ENCODE measurements at regions not wholly inside any gene's neighbourhood (a gene's known extent, or its start where the extent isn't known, plus 50 kb on each side); places are given as distances from the start of the nearest gene placed in this dataset.
"Not testable (repeated sequence)": the region's sequence is repeated elsewhere in the genome, so short reads cannot be mapped to it uniquely, and the experiment has no call there.

- Histone ChIP-seq H3K4ac (ENCODE audit: low read depth in 1 of 2, low read length in 2 of 2) (no peak overlapping the region), H3K4me1 (ENCODE audit: control insufficient read depth, insufficient read depth, low read depth, low read length) (no peaks in the 10 kb centered on the region), H3K27ac (ENCODE audit: low read length, poor library complexity, severe bottlenecking) (no peak overlapping the region), H3K79me1 (replicated peaks; ENCODE audit: low read length, poor library complexity, severe bottlenecking) (no peaks in the 10 kb centered on the region), H3K14ac (ENCODE audit: low read length in 2 of 2) (no peak overlapping the region), H3K23ac (ENCODE audit: low read length in 2 of 2) (no peak overlapping the region), H2BK120ac (ENCODE audit: low read depth, low read length) (no peak overlapping the region), H2BK5ac (ENCODE audit: low read depth, low read length, poor library complexity, severe bottlenecking) (no peak overlapping the region), H2AK5ac (ENCODE audit: low read length, severe bottlenecking) (no peak overlapping the region), H2BK15ac (ENCODE audit: low read depth, poor library complexity, severe bottlenecking) (no peak overlapping the region), H4K91ac (ENCODE audit: low read length) (no peak overlapping the region), H3K4me2 (ENCODE audit: low read length, poor library complexity, severe bottlenecking) (no peak overlapping the region), H3K27me3 (ENCODE audit: control insufficient read depth in 1 of 2, insufficient read depth in 1 of 2, low read length in 2 of 2) (no peaks in the 10 kb centered on the region), H3K36me3 (ENCODE audit: control insufficient read depth in 1 of 2, insufficient read depth in 2 of 2, low read depth in 1 of 2, low read length in 2 of 2) (no peaks in the 10 kb centered on the region), H4K8ac (ENCODE audit: low read length) (no peak overlapping the region), H3K9ac (ENCODE audit: low read length) (no peak overlapping the region), H2BK12ac (ENCODE audit: low read length in 2 of 2) (no peak overlapping the region), H2AFZ (ENCODE audit: low read depth, low read length) (no peak overlapping the region), H3K9me3 (ENCODE audit: control insufficient read depth, low read length) (no peaks in the 10 kb centered on the region), H3K18ac (ENCODE audit: low read depth in 1 of 2, low read length in 2 of 2) (no peak overlapping the region), H3K4me3 (ENCODE audit: insufficient read depth in 1 of 2, low read depth in 1 of 2, low read length in 2 of 2) (no peak overlapping the region)
- WGBS = no CpG with 5 or more reads among the region's 2 CpGs
- no peak for DNase-seq
Measured at GRCh38 chr6:78670802-78671201, 196.5 kb upstream of the IRAK1BP1 start.

GRCh38 chr6:78676069-78677007 is 191.0 kb upstream of the IRAK1BP1 start:
- not testable (repeated sequence) for H3K27me3 ChIP-seq (ENCODE audit: control insufficient read depth in 1 of 2, insufficient read depth in 1 of 2, low read length in 2 of 2); H2BK15ac ChIP-seq (ENCODE audit: low read depth, poor library complexity, severe bottlenecking); H3K9ac ChIP-seq (ENCODE audit: low read length); H3K27ac ChIP-seq (ENCODE audit: low read length, poor library complexity, severe bottlenecking); H3K4me3 ChIP-seq (ENCODE audit: insufficient read depth in 1 of 2, low read depth in 1 of 2, low read length in 2 of 2); DNase-seq; H2BK12ac ChIP-seq (ENCODE audit: low read length in 2 of 2); H2AFZ ChIP-seq (ENCODE audit: low read depth, low read length); H2BK5ac ChIP-seq (ENCODE audit: low read depth, low read length, poor library complexity, severe bottlenecking); H3K36me3 ChIP-seq (ENCODE audit: control insufficient read depth in 1 of 2, insufficient read depth in 2 of 2, low read depth in 1 of 2, low read length in 2 of 2); H2BK120ac ChIP-seq (ENCODE audit: low read depth, low read length); H3K23ac ChIP-seq (ENCODE audit: low read length in 2 of 2); H3K4ac ChIP-seq (ENCODE audit: low read depth in 1 of 2, low read length in 2 of 2); H3K18ac ChIP-seq (ENCODE audit: low read depth in 1 of 2, low read length in 2 of 2); H3K79me1 ChIP-seq (replicated peaks; ENCODE audit: low read length, poor library complexity, severe bottlenecking); H4K8ac ChIP-seq (ENCODE audit: low read length); H3K14ac ChIP-seq (ENCODE audit: low read length in 2 of 2); H2AK5ac ChIP-seq (ENCODE audit: low read length, severe bottlenecking); H3K9me3 ChIP-seq (ENCODE audit: control insufficient read depth, low read length); H3K4me2 ChIP-seq (ENCODE audit: low read length, poor library complexity, severe bottlenecking); H4K91ac ChIP-seq (ENCODE audit: low read length); H3K4me1 ChIP-seq (ENCODE audit: control insufficient read depth, insufficient read depth, low read depth, low read length)
- WGBS = 78% methylated on average over 15 of the region's 15 CpGs

- Histone ChIP-seq H3K4me3 (ENCODE audit: insufficient read depth in 1 of 2, low read depth in 1 of 2, low read length in 2 of 2) (no peak overlapping the region), H3K9ac (ENCODE audit: low read length) (no peak overlapping the region), H3K14ac (ENCODE audit: low read length in 2 of 2) (no peak overlapping the region), H3K9me3 (ENCODE audit: control insufficient read depth, low read length) (peaks cover 1% of the 10 kb centered on the region), H2BK12ac (ENCODE audit: low read length in 2 of 2) (no peak overlapping the region), H2AK5ac (ENCODE audit: low read length, severe bottlenecking) (no peak overlapping the region), H2BK5ac (ENCODE audit: low read depth, low read length, poor library complexity, severe bottlenecking) (no peak overlapping the region), H3K79me1 (replicated peaks; ENCODE audit: low read length, poor library complexity, severe bottlenecking) (no peaks in the 10 kb centered on the region), H4K8ac (ENCODE audit: low read length) (no peak overlapping the region), H3K4me1 (ENCODE audit: control insufficient read depth, insufficient read depth, low read depth, low read length) (no peaks in the 10 kb centered on the region), H4K91ac (ENCODE audit: low read length) (no peak overlapping the region), H3K36me3 (ENCODE audit: control insufficient read depth in 1 of 2, insufficient read depth in 2 of 2, low read depth in 1 of 2, low read length in 2 of 2) (no peaks in the 10 kb centered on the region), H3K4ac (ENCODE audit: low read depth in 1 of 2, low read length in 2 of 2) (no peak overlapping the region), H3K23ac (ENCODE audit: low read length in 2 of 2) (no peak overlapping the region), H3K27ac (ENCODE audit: low read length, poor library complexity, severe bottlenecking) (no peak overlapping the region), H3K4me2 (ENCODE audit: low read length, poor library complexity, severe bottlenecking) (no peak overlapping the region), H2BK15ac (ENCODE audit: low read depth, poor library complexity, severe bottlenecking) (no peak overlapping the region), H2AFZ (ENCODE audit: low read depth, low read length) (no peak overlapping the region), H3K18ac (ENCODE audit: low read depth in 1 of 2, low read length in 2 of 2) (no peak overlapping the region), H2BK120ac (ENCODE audit: low read depth, low read length) (no peak overlapping the region), H3K27me3 (ENCODE audit: control insufficient read depth in 1 of 2, insufficient read depth in 1 of 2, low read length in 2 of 2) (no peaks in the 10 kb centered on the region)
- no peak for DNase-seq
Measured at GRCh38 chr6:78688668-78689067, 178.7 kb upstream of the IRAK1BP1 start.

GRCh38 chr6:78693835-78694234 is 173.5 kb upstream of the IRAK1BP1 start:
- Histone ChIP-seq H2BK5ac (ENCODE audit: low read depth, low read length, poor library complexity, severe bottlenecking) (no peak overlapping the region), H3K14ac (ENCODE audit: low read length in 2 of 2) (no peak overlapping the region), H3K4me2 (ENCODE audit: low read length, poor library complexity, severe bottlenecking) (no peak overlapping the region), H3K4ac (ENCODE audit: low read depth in 1 of 2, low read length in 2 of 2) (no peak overlapping the region), H2AFZ (ENCODE audit: low read depth, low read length) (no peak overlapping the region), H3K9me3 (ENCODE audit: control insufficient read depth, low read length) (no peaks in the 10 kb centered on the region), H2AK5ac (ENCODE audit: low read length, severe bottlenecking) (no peak overlapping the region), H3K9ac (ENCODE audit: low read length) (no peak overlapping the region), H2BK120ac (ENCODE audit: low read depth, low read length) (no peak overlapping the region), H3K23ac (ENCODE audit: low read length in 2 of 2) (no peak overlapping the region), H3K4me1 (ENCODE audit: control insufficient read depth, insufficient read depth, low read depth, low read length) (no peaks in the 10 kb centered on the region), H4K91ac (ENCODE audit: low read length) (no peak overlapping the region), H3K27me3 (ENCODE audit: control insufficient read depth in 1 of 2, insufficient read depth in 1 of 2, low read length in 2 of 2) (no peaks in the 10 kb centered on the region), H4K8ac (ENCODE audit: low read length) (no peak overlapping the region), H2BK12ac (ENCODE audit: low read length in 2 of 2) (no peak overlapping the region), H3K4me3 (ENCODE audit: insufficient read depth in 1 of 2, low read depth in 1 of 2, low read length in 2 of 2) (no peak overlapping the region), H3K79me1 (replicated peaks; ENCODE audit: low read length, poor library complexity, severe bottlenecking) (no peaks in the 10 kb centered on the region), H3K27ac (ENCODE audit: low read length, poor library complexity, severe bottlenecking) (no peak overlapping the region), H3K18ac (ENCODE audit: low read depth in 1 of 2, low read length in 2 of 2) (no peak overlapping the region), H3K36me3 (ENCODE audit: control insufficient read depth in 1 of 2, insufficient read depth in 2 of 2, low read depth in 1 of 2, low read length in 2 of 2) (no peaks in the 10 kb centered on the region), H2BK15ac (ENCODE audit: low read depth, poor library complexity, severe bottlenecking) (no peak overlapping the region)
- WGBS = 50% methylated on average over 1 of the region's 2 CpGs
- DNase-seq = no peak

Data from mesenchymal stem cell (in vitro differentiated cells and primary cell).